Neural cell (in vitro differentiated cells): ENCODE measurements at regions not wholly inside any gene's neighbourhood (a gene's known extent, or its start where the extent isn't known, plus 50 kb on each side); places are given as distances from the start of the nearest gene placed in this dataset.

ENCODE experiments used
- H2AFZ ChIP-seq: fragments of 200-600, 300-800 bp; sonication (generic), shearing (Covaris generic); 2 replicates; pipeline ENCODE4 v1.6.0; 2014; ENCODE audit warnings: low read depth, mild to moderate bottlenecking, antibody characterized with exemption, low read length, moderate library complexity
- H3F3A ChIP-seq: fragments of 200-600 bp; shearing (Covaris generic); 2 replicates; pipeline ENCODE4 v1.6.1; 2016; ENCODE audit warnings: mild to moderate bottlenecking, moderate library complexity, mixed read lengths, antibody characterized with exemption, low read length; ENCODE audit not compliant: insufficient read depth, poor library complexity, severe bottlenecking
- H3K27ac ChIP-seq: fragments of 200-600, 300-800 bp; sonication (generic), shearing (Covaris generic); 2 replicates; pipeline ENCODE4 v1.5.1; 2014; ENCODE audit warnings: mild to moderate bottlenecking, low read length, moderate library complexity
- H3K27me3 ChIP-seq: fragments of 300-800, 200-600 bp; sonication (generic), shearing (Covaris generic); 2 replicates; pipeline ENCODE4 v1.6.0; 2014; ENCODE audit warnings: mild to moderate bottlenecking, low read depth, low read length, moderate library complexity; ENCODE audit not compliant: insufficient read depth
- H3K36me3 ChIP-seq: fragments of 300-800, 200-600 bp; sonication (generic), shearing (Covaris generic); 2 replicates; pipeline ENCODE4 v1.5.1; 2014; ENCODE audit warnings: mild to moderate bottlenecking, antibody characterized with exemption, low read length, moderate library complexity; ENCODE audit not compliant: insufficient read depth
- H3K4me2 ChIP-seq: fragments of 300-800, 200-600 bp; sonication (generic), shearing (Covaris generic); 2 replicates; pipeline ENCODE4 v1.6.0; 2014; ENCODE audit warnings: mild to moderate bottlenecking, low read length
- H3K4me3 ChIP-seq: fragments of 300-800, 200-600 bp; sonication (generic), shearing (Covaris generic); 2 replicates; pipeline ENCODE4 v1.5.1; 2014; ENCODE audit warnings: mild to moderate bottlenecking, low read length, moderate library complexity
- H3K79me2 ChIP-seq: fragments of 200-600 bp; shearing (Covaris generic); replicated peaks from 2 replicates; pipeline ENCODE4 v1.6.0; 2014; ENCODE audit warnings: mild to moderate bottlenecking, low read length, moderate library complexity; ENCODE audit not compliant: insufficient read depth
- H3K9ac ChIP-seq: fragments of 300-800, 200-600 bp; sonication (generic), shearing (Covaris generic); 2 replicates; pipeline ENCODE4 v1.6.1; 2016; ENCODE audit warnings: mild to moderate bottlenecking, low read length, mixed read lengths
- H3K9me2 ChIP-seq: fragments of 200-600 bp; shearing (Covaris generic); 2 replicates; pipeline ENCODE4 v1.6.1; 2016; ENCODE audit warnings: mild to moderate bottlenecking, low read length, mixed read lengths; ENCODE audit not compliant: insufficient read depth
- H3K9me3 ChIP-seq: fragments of 200-600, 300-800 bp; sonication (generic), shearing (Covaris generic); 2 replicates; pipeline ENCODE4 v1.6.1; 2016; ENCODE audit warnings: mild to moderate bottlenecking, mixed run types, low read length, moderate library complexity, mixed read lengths
- H4K20me1 ChIP-seq: fragments of 200-600 bp; shearing (Covaris generic); 2 replicates; pipeline ENCODE4 v1.6.1; 2016; ENCODE audit warnings: mild to moderate bottlenecking, mixed run types; ENCODE audit not compliant: insufficient read depth
- CTCF ChIP-seq: fragments of 450-650 bp; IDR thresholded peaks from 2 replicates; pipeline ENCODE4 v1.5.1; 2014; ENCODE audit warnings: antibody characterized with exemption, mild to moderate bottlenecking, moderate library complexity; ENCODE audit not compliant: poor library complexity, severe bottlenecking
- EP300 ChIP-seq: fragments of 450-650 bp; conservative IDR thresholded peaks from 2 replicates; pipeline ENCODE4 v1.6.1; 2014; ENCODE audit warnings: antibody characterized with exemption, mild to moderate bottlenecking, moderate library complexity; ENCODE audit not compliant: poor library complexity, severe bottlenecking
- EZH2 ChIP-seq: fragments of 200-600, 300-800 bp; shearing (Covaris generic), sonication (generic); IDR thresholded peaks from 2 replicates; pipeline ENCODE4 v1.6.1; 2014; ENCODE audit warnings: antibody characterized with exemption, low read length, borderline replicate concordance, mild to moderate bottlenecking; ENCODE audit not compliant: insufficient read depth, poor library complexity, severe bottlenecking
- MXI1 ChIP-seq: fragments of 450-650 bp; conservative IDR thresholded peaks from 2 replicates; pipeline ENCODE4 v1.6.1; 2014; ENCODE audit warnings: antibody characterized with exemption, mild to moderate bottlenecking; ENCODE audit not compliant: poor library complexity, severe bottlenecking
- POLR2AphosphoS5 ChIP-seq: IDR thresholded peaks from 2 replicates; pipeline ENCODE4 v1.6.1; 2012
- RAD21 ChIP-seq: fragments of 450-650 bp; conservative IDR thresholded peaks from 2 replicates; pipeline ENCODE4 v1.6.1; 2014; ENCODE audit warnings: antibody characterized with exemption, mild to moderate bottlenecking, moderate library complexity
- REST ChIP-seq: IDR thresholded peaks from 2 replicates; pipeline ENCODE4 v1.6.1; 2012; ENCODE audit warnings: borderline replicate concordance
- SMC3 ChIP-seq: fragments of 450-650 bp; conservative IDR thresholded peaks from 2 replicates; pipeline ENCODE4 v1.6.1; 2014; ENCODE audit warnings: antibody characterized with exemption, mild to moderate bottlenecking, moderate library complexity; ENCODE audit not compliant: poor library complexity
- TAF1 ChIP-seq: IDR thresholded peaks from 2 replicates; pipeline ENCODE4 v1.6.1; 2012; ENCODE audit warnings: low read depth

GRCh38 chr19:29889702-29890101 is 52.3 kb upstream of the URI1 start:
- Histone ChIP-seq H3K4me3 (no peak overlapping the region), H2AFZ (no peak overlapping the region), H3K9me3 (no peaks in the 10 kb centered on the region), H3K79me2 (no peaks in the 10 kb centered on the region), H3K9me2 (no peaks in the 10 kb centered on the region), H3K27me3 (no peaks in the 10 kb centered on the region), H3F3A (no peaks in the 10 kb centered on the region), H3K9ac (no peak overlapping the region), H3K4me2 (no peak overlapping the region), H4K20me1 (no peaks in the 10 kb centered on the region), H3K27ac (no peak overlapping the region), H3K36me3 (no peaks in the 10 kb centered on the region)
- TF ChIP-seq SMC3 (no peak), POLR2AphosphoS5 (no peak), REST (no peak), EZH2 (no peak), CTCF (no peak), TAF1 (no peak), EP300 (no peak), MXI1 (no peak), RAD21 (no peak)

- Histone ChIP-seq H2AFZ (no peak overlapping the region), H3F3A (no peaks in the 10 kb centered on the region), H3K9me2 (no peaks in the 10 kb centered on the region), H3K4me3 (no peak overlapping the region), H4K20me1 (no peaks in the 10 kb centered on the region), H3K9ac (no peak overlapping the region), H3K27me3 (no peaks in the 10 kb centered on the region), H3K36me3 (no peaks in the 10 kb centered on the region), H3K79me2 (no peaks in the 10 kb centered on the region), H3K4me2 (no peak overlapping the region), H3K27ac (no peak overlapping the region), H3K9me3 (no peaks in the 10 kb centered on the region)
- TF ChIP-seq REST, result no peak
- TF ChIP-seq EZH2, result no peak
- TF ChIP-seq POLR2AphosphoS5, result no peak
- no peak for TF ChIP-seq SMC3
- no peak for TF ChIP-seq EP300
- TF ChIP-seq MXI1, result no peak
- TF ChIP-seq CTCF, result no peak
- TF ChIP-seq RAD21, result no peak
- TF ChIP-seq TAF1, result no peak
Observed at GRCh38 chr19:29890392-29890791, 51.6 kb upstream of the URI1 start.
